Endothelial cell of umbilical vein (primary cell): ENCODE measurements at regions not wholly inside any gene's neighbourhood (a gene's known extent, or its start where the extent isn't known, plus 50 kb on each side); places are given as distances from the start of the nearest gene placed in this dataset.

ENCODE experiments used
- CTCF ChIP-seq, 2 donors: IDR thresholded peaks; 1 replicate in 1 of 2; 2 replicates in 1 of 2; pipeline ENCODE4 v1.5.1; 2011; ENCODE audit warnings: low read length in 2 of 2, mild to moderate bottlenecking in 2 of 2, moderate library complexity in 2 of 2, control low read depth in 1 of 2, inconsistent platforms in 1 of 2, low read depth in 1 of 2; ENCODE audit not compliant: insufficient read depth in 1 of 2; ENCODE audit errors: extremely low read depth in 1 of 2
- EZH2 ChIP-seq: IDR thresholded peaks from 2 replicates; pipeline ENCODE4 v1.6.1; 2012; ENCODE audit warnings: borderline replicate concordance, low read depth, mild to moderate bottlenecking, moderate library complexity, low read length, inconsistent platforms; ENCODE audit not compliant: severe bottlenecking
- GATA2 ChIP-seq: IDR thresholded peaks from 2 replicates; pipeline ENCODE4 v1.7.0; 2011; ENCODE audit warnings: low read depth, mild to moderate bottlenecking, moderate library complexity, mixed read lengths, low read length; ENCODE audit not compliant: insufficient read length, insufficient read depth
- MAX ChIP-seq: IDR thresholded peaks from 2 replicates; pipeline ENCODE4 v1.6.1; 2011; ENCODE audit not compliant: insufficient read depth, insufficient read length
- POLR2A ChIP-seq: IDR thresholded peaks from 2 replicates; pipeline ENCODE4 v1.6.1; 2012; ENCODE audit warnings: low read depth, mild to moderate bottlenecking, control low read depth, low read length
- POLR2AphosphoS5 ChIP-seq: IDR thresholded peaks from 2 replicates; pipeline ENCODE4 v1.6.1; 2012; ENCODE audit warnings: low read depth, mild to moderate bottlenecking, control low read depth, low read length, moderate library complexity; ENCODE audit not compliant: insufficient read depth

- TF ChIP-seq POLR2A (no peak), CTCF (IDR thresholded peaks at IDR 0.05; ENCODE audit: extremely low read depth in 1 of 2, insufficient read depth in 1 of 2, low read depth in 1 of 2, low read length in 2 of 2) (no peak), MAX (no peak), EZH2 (no peak), POLR2AphosphoS5 (no peak), GATA2 (no peak)
Measured at GRCh38 chrX:42220666-42221065, 297.3 kb upstream of the CASK start.
